Liver (tissue), 8 donors: ENCODE measurements at regions not wholly inside any gene's neighbourhood (a gene's known extent, or its start where the extent isn't known, plus 50 kb on each side); places are given as distances from the start of the nearest gene placed in this dataset.
A peak's percentile ranks its signal among the peaks of the same experiment; 100 is the strongest.

Source experiments
- DNase-seq: peaks from one replicate; pipeline ENCODE4 v3.0.0-alpha.2; 2017; ENCODE audit warnings: low spot score
- H3K27ac ChIP-seq, 2 donors: one replicate each; pipeline ENCODE4 v1.7.0; 2013; ENCODE audit warnings: inconsistent platforms in 2 of 2, low read length in 2 of 2, control low read depth in 1 of 2, low read depth in 1 of 2, mild to moderate bottlenecking in 1 of 2
- H3K27me3 ChIP-seq, 4 donors: one replicate each; pipeline versions ENCODE4 v1.6.1 to v1.7.0; 2013; ENCODE audit warnings: low read length in 3 of 4, inconsistent platforms in 1 of 4, mild to moderate bottlenecking in 1 of 4, moderate library complexity in 1 of 4; ENCODE audit not compliant: control insufficient read depth in 4 of 4, insufficient read depth in 4 of 4
- H3K36me3 ChIP-seq, 4 donors: one replicate each; pipeline versions ENCODE4 v1.6.1 to v1.7.0; 2013; ENCODE audit warnings: low read length in 3 of 4, mild to moderate bottlenecking in 3 of 4, low read depth in 1 of 4, moderate library complexity in 1 of 4; ENCODE audit not compliant: control insufficient read depth in 4 of 4, insufficient read depth in 3 of 4
- H3K4me1 ChIP-seq, 4 donors: one replicate each; pipeline versions ENCODE4 v1.6.1 to v1.7.0; 2013; ENCODE audit warnings: low read length in 3 of 4, mild to moderate bottlenecking in 3 of 4, moderate library complexity in 1 of 4; ENCODE audit not compliant: control insufficient read depth in 4 of 4, insufficient read depth in 4 of 4
- H3K4me3 ChIP-seq, 3 donors: one replicate each; pipeline versions ENCODE4 v1.6.1 to v1.7.0; 2013; ENCODE audit warnings: low read length in 3 of 3, control low read depth in 1 of 3, low read depth in 1 of 3, mild to moderate bottlenecking in 1 of 3
- H3K9ac ChIP-seq, 2 donors: one replicate each; pipeline ENCODE4 v1.7.0; 2013; ENCODE audit warnings: low read length in 2 of 2, mild to moderate bottlenecking in 2 of 2, moderate library complexity in 2 of 2, control low read depth in 1 of 2, low read depth in 1 of 2
- H3K9me3 ChIP-seq, 4 donors: one replicate each; pipeline versions ENCODE4 v1.6.1 to v1.7.0; 2013; ENCODE audit warnings: low read length in 3 of 4; ENCODE audit not compliant: control insufficient read depth in 4 of 4
- EGR1 ChIP-seq, 2 donors: IDR thresholded peaks; 2 replicates each; pipeline ENCODE4 v1.6.1; 2016 to 2018; ENCODE audit warnings: antibody characterized with exemption in 2 of 2, low read depth in 2 of 2
- FOXA1 ChIP-seq: IDR thresholded peaks from 2 replicates; pipeline ENCODE4 v1.6.1; 2016; ENCODE audit warnings: antibody characterized with exemption
- FOXA2 ChIP-seq: IDR thresholded peaks from 2 replicates; pipeline ENCODE4 v1.6.1; 2016; ENCODE audit warnings: antibody characterized with exemption
- GABPA ChIP-seq, 2 donors: IDR thresholded peaks in 1 of 2; conservative IDR thresholded peaks in 1 of 2; 2 replicates each; pipeline ENCODE4 v1.6.1; 2016; ENCODE audit warnings: antibody characterized with exemption in 2 of 2, mild to moderate bottlenecking in 1 of 2, moderate library complexity in 1 of 2
- HNF4A ChIP-seq, 2 donors: conservative IDR thresholded peaks; 2 replicates each; pipeline ENCODE4 v1.6.1; 2016; ENCODE audit warnings: antibody characterized with exemption in 2 of 2, mild to moderate bottlenecking in 2 of 2
- HNF4G ChIP-seq: IDR thresholded peaks from 2 replicates; pipeline ENCODE4 v1.6.1; 2016; ENCODE audit warnings: antibody characterized with exemption
- JUND ChIP-seq, 2 donors: IDR thresholded peaks; 2 replicates each; pipeline ENCODE4 v1.6.1; 2016; ENCODE audit warnings: antibody characterized with exemption in 2 of 2
- NR2F2 ChIP-seq: IDR thresholded peaks from 2 replicates; pipeline ENCODE4 v1.6.1; 2016; ENCODE audit warnings: antibody characterized with exemption
- RAD21 ChIP-seq, 2 donors: IDR thresholded peaks; 2 replicates each; pipeline ENCODE4 v1.6.1; 2016; ENCODE audit warnings: antibody characterized with exemption in 2 of 2, mild to moderate bottlenecking in 2 of 2
- RXRA ChIP-seq, 2 donors: IDR thresholded peaks; 2 replicates each; pipeline ENCODE4 v1.6.1; 2017 to 2018; ENCODE audit warnings: antibody characterized with exemption in 2 of 2, mild to moderate bottlenecking in 1 of 2
- SP1 ChIP-seq: IDR thresholded peaks from 2 replicates; pipeline ENCODE4 v1.6.1; 2018; ENCODE audit warnings: antibody characterized with exemption, mild to moderate bottlenecking
- TAF1 ChIP-seq: conservative IDR thresholded peaks from 2 replicates; pipeline ENCODE4 v1.6.1; 2016; ENCODE audit warnings: antibody characterized with exemption, mild to moderate bottlenecking
- YY1 ChIP-seq: IDR thresholded peaks from 2 replicates; pipeline ENCODE4 v1.6.1; 2016; ENCODE audit warnings: antibody characterized with exemption, mild to moderate bottlenecking
- WGBS: extraction: QIAGEN DNeasy Blood & Tissue Kit; methylation state at CpG from one replicate; pipeline ENCODE4 v1.1.7; 2013; 5-methylcytosine and 5-hydroxymethylcytosine counted together
- TF ChIP-seq, protein P1 (sequence below): IDR thresholded peaks from 2 replicates; pipeline ENCODE4 v1.6.1; 2016; ENCODE audit warnings: antibody characterized with exemption
- TF ChIP-seq, protein P2 (sequence below): fragments of 150-350 bp; IDR thresholded peaks from 2 replicates; pipeline ENCODE4 v1.5.1; 2017; ENCODE audit warnings: improper control_type of control experiment, low read depth, low read length; ENCODE audit not compliant: missing input control
- TF ChIP-seq, protein P3 (sequence below): IDR thresholded peaks from 2 replicates; pipeline ENCODE4 v1.6.1; 2016; ENCODE audit warnings: antibody characterized with exemption
- TF ChIP-seq, protein P4 (sequence below): IDR thresholded peaks from 2 replicates; pipeline ENCODE4 v1.6.1; 2016; ENCODE audit warnings: antibody characterized with exemption
- TF ChIP-seq, protein P5 (sequence below): IDR thresholded peaks from 2 replicates; pipeline ENCODE4 v1.6.1; 2016; ENCODE audit warnings: antibody characterized with exemption, mild to moderate bottlenecking
- donor health status: healthy.
- donor health status: healthy.
- donor health status: healthy.
- donor health status: healthy.
- donor health status: healthy.

DNA sequence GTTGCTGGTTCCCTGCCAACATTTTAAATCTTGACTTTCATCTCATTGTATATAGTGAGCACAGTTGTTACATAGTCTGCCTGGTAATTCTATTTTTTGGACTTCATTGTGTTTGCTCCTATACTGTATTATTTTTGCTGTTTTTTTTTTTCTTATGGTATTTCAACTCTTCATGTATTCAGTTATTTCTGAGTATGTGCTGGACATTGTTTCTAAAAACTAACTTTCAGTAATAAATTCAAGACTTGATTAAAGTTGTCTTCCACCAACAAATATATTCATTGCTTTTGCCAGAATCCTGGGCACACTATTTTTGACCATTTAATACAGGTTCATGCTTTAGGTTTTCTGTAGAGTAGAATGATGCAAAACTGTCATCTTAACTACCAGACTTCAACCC is 698.3 kb downstream of the MAFB start:
- no peaks in the 10 kb centered on the region for H3K27me3 ChIP-seq
- no peaks in the 10 kb centered on the region for H3K36me3 ChIP-seq
- no peak overlapping the region for H3K4me3 ChIP-seq
- DNase-seq: no peak
- no peak overlapping the region for H3K27ac ChIP-seq
- no peak overlapping the region for H3K9ac ChIP-seq
- H3K4me1 ChIP-seq: peaks cover 4 to 20% (median 16%) of the 10 kb centered on the region in 4 donors
- TF ChIP-seq HNF4A (conservative IDR thresholded peaks at IDR 0.05): no peak
- no peak for TF ChIP-seq RAD21 (IDR thresholded peaks at IDR 0.05)
- no peak for TF ChIP-seq EGR1 (IDR thresholded peaks at IDR 0.05; ENCODE audit: low read depth in 2 of 2)
- TF ChIP-seq, protein P1, sequence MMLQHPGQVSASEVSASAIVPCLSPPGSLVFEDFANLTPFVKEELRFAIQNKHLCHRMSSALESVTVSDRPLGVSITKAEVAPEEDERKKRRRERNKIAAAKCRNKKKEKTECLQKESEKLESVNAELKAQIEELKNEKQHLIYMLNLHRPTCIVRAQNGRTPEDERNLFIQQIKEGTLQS: no peak
- TF ChIP-seq, protein P2, sequence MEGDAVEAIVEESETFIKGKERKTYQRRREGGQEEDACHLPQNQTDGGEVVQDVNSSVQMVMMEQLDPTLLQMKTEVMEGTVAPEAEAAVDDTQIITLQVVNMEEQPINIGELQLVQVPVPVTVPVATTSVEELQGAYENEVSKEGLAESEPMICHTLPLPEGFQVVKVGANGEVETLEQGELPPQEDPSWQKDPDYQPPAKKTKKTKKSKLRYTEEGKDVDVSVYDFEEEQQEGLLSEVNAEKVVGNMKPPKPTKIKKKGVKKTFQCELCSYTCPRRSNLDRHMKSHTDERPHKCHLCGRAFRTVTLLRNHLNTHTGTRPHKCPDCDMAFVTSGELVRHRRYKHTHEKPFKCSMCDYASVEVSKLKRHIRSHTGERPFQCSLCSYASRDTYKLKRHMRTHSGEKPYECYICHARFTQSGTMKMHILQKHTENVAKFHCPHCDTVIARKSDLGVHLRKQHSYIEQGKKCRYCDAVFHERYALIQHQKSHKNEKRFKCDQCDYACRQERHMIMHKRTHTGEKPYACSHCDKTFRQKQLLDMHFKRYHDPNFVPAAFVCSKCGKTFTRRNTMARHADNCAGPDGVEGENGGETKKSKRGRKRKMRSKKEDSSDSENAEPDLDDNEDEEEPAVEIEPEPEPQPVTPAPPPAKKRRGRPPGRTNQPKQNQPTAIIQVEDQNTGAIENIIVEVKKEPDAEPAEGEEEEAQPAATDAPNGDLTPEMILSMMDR: no peak
- no peak for TF ChIP-seq TAF1
- TF ChIP-seq FOXA2: no peak
- TF ChIP-seq, protein P3, sequence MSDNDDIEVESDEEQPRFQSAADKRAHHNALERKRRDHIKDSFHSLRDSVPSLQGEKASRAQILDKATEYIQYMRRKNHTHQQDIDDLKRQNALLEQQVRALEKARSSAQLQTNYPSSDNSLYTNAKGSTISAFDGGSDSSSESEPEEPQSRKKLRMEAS: no peak
- no peak for TF ChIP-seq YY1
- TF ChIP-seq JUND (IDR thresholded peaks at IDR 0.05): no peak
- TF ChIP-seq FOXA1: no peak
- TF ChIP-seq HNF4G: no peak
- no peak for TF ChIP-seq NR2F2
- no peaks in the 10 kb centered on the region for H3K9me3 ChIP-seq

DNA sequence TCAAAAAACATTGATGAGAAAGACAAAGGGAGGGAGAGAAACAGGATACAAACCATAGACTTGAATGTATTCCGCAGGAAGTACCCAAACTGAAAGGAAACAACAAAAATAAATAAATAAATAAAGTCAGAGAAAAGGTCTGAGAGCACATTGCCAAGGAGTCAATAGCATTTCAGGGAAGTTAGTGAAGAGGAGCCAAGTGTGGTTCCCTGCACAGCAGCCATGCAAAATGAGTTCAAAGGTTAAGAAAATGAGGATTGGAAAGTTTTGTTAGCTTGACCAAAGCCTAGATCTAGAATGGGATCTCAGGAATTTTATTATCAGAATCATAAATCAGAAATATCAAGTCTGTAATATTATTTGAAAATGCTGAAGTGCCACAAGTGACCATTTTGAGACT is 700.0 kb downstream of the MAFB start:
- peak overlapping the region in 1 of 2 donors; percentile 42 for H3K27ac ChIP-seq
- no peak overlapping the region for H3K9ac ChIP-seq
- H3K27me3 ChIP-seq: no peaks in the 10 kb centered on the region
- no peaks in the 10 kb centered on the region for H3K36me3 ChIP-seq
- 0% methylated on average over 1 of the region's 1 CpG for WGBS
- peaks cover 4 to 25% (median 18%) of the 10 kb centered on the region in 4 donors for H3K4me1 ChIP-seq
- no peak overlapping the region for H3K4me3 ChIP-seq
- TF ChIP-seq YY1: peak; percentile 87
- peak in 1 of 2 donors; percentile 67 for TF ChIP-seq JUND (IDR thresholded peaks at IDR 0.05)
- peak; percentile 32 to 35 for TF ChIP-seq RAD21 (IDR thresholded peaks at IDR 0.05)
- peak; percentile 40 for TF ChIP-seq FOXA2
- peak; percentile 56 to 72 for TF ChIP-seq RXRA (IDR thresholded peaks at IDR 0.05)
- TF ChIP-seq NR2F2: no peak
- TF ChIP-seq HNF4G: no peak
- TF ChIP-seq SP1: peak; percentile 45
- TF ChIP-seq, protein P4, sequence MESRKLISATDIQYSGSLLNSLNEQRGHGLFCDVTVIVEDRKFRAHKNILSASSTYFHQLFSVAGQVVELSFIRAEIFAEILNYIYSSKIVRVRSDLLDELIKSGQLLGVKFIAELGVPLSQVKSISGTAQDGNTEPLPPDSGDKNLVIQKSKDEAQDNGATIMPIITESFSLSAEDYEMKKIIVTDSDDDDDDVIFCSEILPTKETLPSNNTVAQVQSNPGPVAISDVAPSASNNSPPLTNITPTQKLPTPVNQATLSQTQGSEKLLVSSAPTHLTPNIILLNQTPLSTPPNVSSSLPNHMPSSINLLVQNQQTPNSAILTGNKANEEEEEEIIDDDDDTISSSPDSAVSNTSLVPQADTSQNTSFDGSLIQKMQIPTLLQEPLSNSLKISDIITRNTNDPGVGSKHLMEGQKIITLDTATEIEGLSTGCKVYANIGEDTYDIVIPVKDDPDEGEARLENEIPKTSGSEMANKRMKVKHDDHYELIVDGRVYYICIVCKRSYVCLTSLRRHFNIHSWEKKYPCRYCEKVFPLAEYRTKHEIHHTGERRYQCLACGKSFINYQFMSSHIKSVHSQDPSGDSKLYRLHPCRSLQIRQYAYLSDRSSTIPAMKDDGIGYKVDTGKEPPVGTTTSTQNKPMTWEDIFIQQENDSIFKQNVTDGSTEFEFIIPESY: no peak
- TF ChIP-seq, protein P5, sequence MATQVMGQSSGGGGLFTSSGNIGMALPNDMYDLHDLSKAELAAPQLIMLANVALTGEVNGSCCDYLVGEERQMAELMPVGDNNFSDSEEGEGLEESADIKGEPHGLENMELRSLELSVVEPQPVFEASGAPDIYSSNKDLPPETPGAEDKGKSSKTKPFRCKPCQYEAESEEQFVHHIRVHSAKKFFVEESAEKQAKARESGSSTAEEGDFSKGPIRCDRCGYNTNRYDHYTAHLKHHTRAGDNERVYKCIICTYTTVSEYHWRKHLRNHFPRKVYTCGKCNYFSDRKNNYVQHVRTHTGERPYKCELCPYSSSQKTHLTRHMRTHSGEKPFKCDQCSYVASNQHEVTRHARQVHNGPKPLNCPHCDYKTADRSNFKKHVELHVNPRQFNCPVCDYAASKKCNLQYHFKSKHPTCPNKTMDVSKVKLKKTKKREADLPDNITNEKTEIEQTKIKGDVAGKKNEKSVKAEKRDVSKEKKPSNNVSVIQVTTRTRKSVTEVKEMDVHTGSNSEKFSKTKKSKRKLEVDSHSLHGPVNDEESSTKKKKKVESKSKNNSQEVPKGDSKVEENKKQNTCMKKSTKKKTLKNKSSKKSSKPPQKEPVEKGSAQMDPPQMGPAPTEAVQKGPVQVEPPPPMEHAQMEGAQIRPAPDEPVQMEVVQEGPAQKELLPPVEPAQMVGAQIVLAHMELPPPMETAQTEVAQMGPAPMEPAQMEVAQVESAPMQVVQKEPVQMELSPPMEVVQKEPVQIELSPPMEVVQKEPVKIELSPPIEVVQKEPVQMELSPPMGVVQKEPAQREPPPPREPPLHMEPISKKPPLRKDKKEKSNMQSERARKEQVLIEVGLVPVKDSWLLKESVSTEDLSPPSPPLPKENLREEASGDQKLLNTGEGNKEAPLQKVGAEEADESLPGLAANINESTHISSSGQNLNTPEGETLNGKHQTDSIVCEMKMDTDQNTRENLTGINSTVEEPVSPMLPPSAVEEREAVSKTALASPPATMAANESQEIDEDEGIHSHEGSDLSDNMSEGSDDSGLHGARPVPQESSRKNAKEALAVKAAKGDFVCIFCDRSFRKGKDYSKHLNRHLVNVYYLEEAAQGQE: no peak
- no peak for TF ChIP-seq TAF1
- TF ChIP-seq, protein P1: no peak
- TF ChIP-seq, protein P3: peak; percentile 46
- TF ChIP-seq FOXA1: no peak
- TF ChIP-seq GABPA (IDR thresholded peaks at IDR 0.05 in 1 of 2, conservative IDR thresholded peaks at IDR 0.05 in 1 of 2): peak in 1 of 2 donors; percentile 31
- TF ChIP-seq, protein P2: no peak
- peak; percentile 65 to 77 for TF ChIP-seq HNF4A (conservative IDR thresholded peaks at IDR 0.05)
- no peak for TF ChIP-seq EGR1 (IDR thresholded peaks at IDR 0.05; ENCODE audit: low read depth in 2 of 2)
- DNase-seq: no peak
- H3K9me3 ChIP-seq: no peaks in the 10 kb centered on the region
